HG03442 (cell line): ENCODE measurements at regions not wholly inside any gene's neighbourhood (a gene's known extent, or its start where the extent isn't known, plus 50 kb on each side); places are given as distances from the start of the nearest gene placed in this dataset.

Source experiments
- ATAC-seq: cut with Tn5 transposase; IDR thresholded peaks from one replicate; pipeline ENCODE4 v1.9.1; 2021; ENCODE audit warnings: mild to moderate bottlenecking, moderate library complexity; ENCODE audit not compliant: unreplicated experiment

- no peak for ATAC-seq
Measured at GRCh38 chr6:90807791-90808701, 221.2 kb upstream of the MAP3K7 start.

- ATAC-seq, result no peak
Measured at GRCh38 chr6:90805619-90806155, 218.8 kb upstream of the MAP3K7 start.

GRCh38 chr6:90803956-90804355 is 217.1 kb upstream of the MAP3K7 start:
- ATAC-seq, result no peak

GRCh38 chr6:90795078-90795477 is 208.2 kb upstream of the MAP3K7 start:
- no peak for ATAC-seq

- ATAC-seq, result no peak
Measured at GRCh38 chr6:90793771-90794170, 206.9 kb upstream of the MAP3K7 start.

- ATAC-seq, result no peak
Measured at GRCh38 chr6:90790696-90791095, 203.8 kb upstream of the MAP3K7 start.

GRCh38 chr6:90790058-90790457 is 203.2 kb upstream of the MAP3K7 start:
- no peak for ATAC-seq

- no peak for ATAC-seq
Measured at GRCh38 chr6:90788781-90789180, 201.9 kb upstream of the MAP3K7 start.

GRCh38 chr6:90787446-90787845 is 200.6 kb upstream of the MAP3K7 start:
- ATAC-seq, result no peak

GRCh38 chr6:90780778-90781177 is 193.9 kb upstream of the MAP3K7 start:
- no peak for ATAC-seq

GRCh38 chr6:90780141-90780540 is 193.3 kb upstream of the MAP3K7 start:
- no peak for ATAC-seq

- no peak for ATAC-seq
Measured at GRCh38 chr6:90778417-90779203, 191.7 kb upstream of the MAP3K7 start.

- no peak for ATAC-seq
Measured at GRCh38 chr6:90770778-90771177, 183.9 kb upstream of the MAP3K7 start.

- ATAC-seq, result no peak
Measured at GRCh38 chr6:90765895-90766294, 179.0 kb upstream of the MAP3K7 start.

- no peak for ATAC-seq
Measured at GRCh38 chr6:90765491-90765890, 178.6 kb upstream of the MAP3K7 start.

- no peak for ATAC-seq
Measured at GRCh38 chr6:90764001-90764400, 177.1 kb upstream of the MAP3K7 start.

GRCh38 chr6:90759664-90760063 is 172.8 kb upstream of the MAP3K7 start:
- no peak for ATAC-seq

GRCh38 chr6:90758741-90759140 is 171.9 kb upstream of the MAP3K7 start:
- no peak for ATAC-seq

- no peak for ATAC-seq
Measured at GRCh38 chr6:90753820-90754643, 167.2 kb upstream of the MAP3K7 start.

GRCh38 chr6:90739802-90740201 is 152.9 kb upstream of the MAP3K7 start:
- no peak for ATAC-seq

GRCh38 chr6:90739339-90739738 is 152.5 kb upstream of the MAP3K7 start:
- ATAC-seq, result no peak
